ENCODE measurements at regions not wholly inside any gene's neighbourhood (a gene's known extent, or its start where the extent isn't known, plus 50 kb on each side); places are given as distances from the start of the nearest gene placed in this dataset.
"Not testable (repeated sequence)": the region's sequence is repeated elsewhere in the genome, so short reads cannot be mapped to it uniquely, and the experiment has no call there.

DNA sequence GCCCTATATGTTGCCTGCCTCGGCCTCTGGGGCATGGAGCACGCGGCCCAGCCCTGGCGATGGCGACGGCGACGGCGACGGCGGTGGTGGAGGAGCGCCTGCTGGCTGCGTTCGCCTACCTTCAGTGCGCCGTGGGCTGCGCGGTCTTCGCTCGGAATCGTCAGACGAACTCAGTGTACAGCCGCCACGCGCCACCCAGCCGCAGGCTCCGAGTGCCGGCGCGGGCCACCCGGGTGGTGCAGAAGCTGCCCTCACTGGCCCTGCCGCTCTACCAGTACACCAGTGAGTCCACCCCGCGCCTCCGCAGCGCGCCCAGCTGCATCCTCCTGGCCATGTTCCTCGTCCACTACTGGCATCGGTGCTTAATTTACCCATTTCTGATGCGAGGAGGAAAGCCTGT lies 83.7 kb upstream of the F9 start:
- no peak overlapping the region for H3K27ac ChIP-seq (replicated peaks)
- no peak for DNase-seq (ENCODE audit: low read depth in 1 of 2, low spot score in 1 of 2)
- no peaks in the 10 kb centered on the region for H3K27me3 ChIP-seq (ENCODE audit: insufficient read depth, poor library complexity, severe bottlenecking)
- TF ChIP-seq POLR2AphosphoS5 (IDR thresholded peaks at IDR 0.05; ENCODE audit: low read depth) (no peak), SPI1 (IDR thresholded peaks at IDR 0.05; ENCODE audit: borderline replicate concordance, low read depth) (no peak), REST (IDR thresholded peaks at IDR 0.05; ENCODE audit: insufficient replicate concordance, low read depth) (no peak), GABPA (IDR thresholded peaks at IDR 0.05; ENCODE audit: low read depth) (no peak)
- TF ChIP-seq, protein P1, sequence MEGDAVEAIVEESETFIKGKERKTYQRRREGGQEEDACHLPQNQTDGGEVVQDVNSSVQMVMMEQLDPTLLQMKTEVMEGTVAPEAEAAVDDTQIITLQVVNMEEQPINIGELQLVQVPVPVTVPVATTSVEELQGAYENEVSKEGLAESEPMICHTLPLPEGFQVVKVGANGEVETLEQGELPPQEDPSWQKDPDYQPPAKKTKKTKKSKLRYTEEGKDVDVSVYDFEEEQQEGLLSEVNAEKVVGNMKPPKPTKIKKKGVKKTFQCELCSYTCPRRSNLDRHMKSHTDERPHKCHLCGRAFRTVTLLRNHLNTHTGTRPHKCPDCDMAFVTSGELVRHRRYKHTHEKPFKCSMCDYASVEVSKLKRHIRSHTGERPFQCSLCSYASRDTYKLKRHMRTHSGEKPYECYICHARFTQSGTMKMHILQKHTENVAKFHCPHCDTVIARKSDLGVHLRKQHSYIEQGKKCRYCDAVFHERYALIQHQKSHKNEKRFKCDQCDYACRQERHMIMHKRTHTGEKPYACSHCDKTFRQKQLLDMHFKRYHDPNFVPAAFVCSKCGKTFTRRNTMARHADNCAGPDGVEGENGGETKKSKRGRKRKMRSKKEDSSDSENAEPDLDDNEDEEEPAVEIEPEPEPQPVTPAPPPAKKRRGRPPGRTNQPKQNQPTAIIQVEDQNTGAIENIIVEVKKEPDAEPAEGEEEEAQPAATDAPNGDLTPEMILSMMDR (IDR thresholded peaks at IDR 0.05; ENCODE audit: insufficient read depth, low read length): no peak
- H3K4me3 ChIP-seq (replicated peaks; ENCODE audit: insufficient read depth, low read length): no peak overlapping the region

DNA sequence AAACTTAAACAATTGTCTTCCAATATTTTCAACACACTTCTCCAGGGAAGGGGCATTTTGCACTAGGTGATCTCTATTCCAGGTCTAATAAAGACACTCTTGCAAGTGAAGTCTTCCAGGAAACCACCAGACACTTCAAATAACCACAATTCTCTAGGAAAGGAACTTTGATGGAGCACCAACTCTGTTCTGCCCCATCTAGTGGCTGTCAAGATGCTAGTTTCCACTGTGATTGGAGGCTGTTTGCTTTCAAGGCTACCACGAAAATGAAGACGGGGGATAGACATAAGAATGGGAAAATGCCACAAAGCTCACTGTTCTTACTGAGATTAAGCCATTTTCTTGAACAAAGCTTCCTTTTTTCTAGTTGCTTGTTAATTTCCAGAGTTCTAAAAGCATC lies 100.6 kb upstream of the F9 start:
- Histone ChIP-seq H3K27me3 (ENCODE audit: insufficient read depth, poor library complexity, severe bottlenecking) (no peaks in the 10 kb centered on the region), H3K27ac (replicated peaks) (no peak overlapping the region), H3K4me3 (replicated peaks; ENCODE audit: insufficient read depth, low read length) (no peak overlapping the region)
- no peak for DNase-seq (ENCODE audit: low read depth in 1 of 2, low spot score in 1 of 2)
- TF ChIP-seq REST (IDR thresholded peaks at IDR 0.05; ENCODE audit: insufficient replicate concordance, low read depth) (no peak), GABPA (IDR thresholded peaks at IDR 0.05; ENCODE audit: low read depth) (no peak), SPI1 (IDR thresholded peaks at IDR 0.05; ENCODE audit: borderline replicate concordance, low read depth) (no peak), POLR2AphosphoS5 (IDR thresholded peaks at IDR 0.05; ENCODE audit: low read depth) (no peak)
- TF ChIP-seq, protein P1 (IDR thresholded peaks at IDR 0.05; ENCODE audit: insufficient read depth, low read length): no peak

GRCh38 chrX:139423186-139423585 lies 107.4 kb upstream of the F9 start:
- Histone ChIP-seq H3K27ac (replicated peaks) (no peak overlapping the region), H3K4me3 (replicated peaks; ENCODE audit: insufficient read depth, low read length) (no peak overlapping the region), H3K27me3 (ENCODE audit: insufficient read depth, poor library complexity, severe bottlenecking) (no peaks in the 10 kb centered on the region)
- TF ChIP-seq GABPA (IDR thresholded peaks at IDR 0.05; ENCODE audit: low read depth) (no peak), REST (IDR thresholded peaks at IDR 0.05; ENCODE audit: insufficient replicate concordance, low read depth) (no peak), POLR2AphosphoS5 (IDR thresholded peaks at IDR 0.05; ENCODE audit: low read depth) (no peak), SPI1 (IDR thresholded peaks at IDR 0.05; ENCODE audit: borderline replicate concordance, low read depth) (no peak)
- TF ChIP-seq, protein P1 (IDR thresholded peaks at IDR 0.05; ENCODE audit: insufficient read depth, low read length): no peak
- DNase-seq (ENCODE audit: low read depth in 1 of 2, low spot score in 1 of 2): no peak

GRCh38 chrX:139398258-139398657 lies 132.3 kb upstream of the F9 start:
- not testable (repeated sequence) for DNase-seq (ENCODE audit: low read depth in 1 of 2, low spot score in 1 of 2); H3K27ac ChIP-seq (replicated peaks); H3K27me3 ChIP-seq (ENCODE audit: insufficient read depth, poor library complexity, severe bottlenecking); H3K4me3 ChIP-seq (replicated peaks; ENCODE audit: insufficient read depth, low read length)

Measured in HL-60 (cell line).